IMR-90 (cell line): ENCODE measurements at regions not wholly inside any gene's neighbourhood (a gene's known extent, or its start where the extent isn't known, plus 50 kb on each side); places are given as distances from the start of the nearest gene placed in this dataset.

ENCODE experiments used
- BHLHE40 ChIP-seq: fragments of 150-350 bp; IDR thresholded peaks from 2 replicates; pipeline ENCODE4 v1.6.1; 2016; ENCODE audit warnings: mild to moderate bottlenecking, low read depth, low read length
- CEBPB ChIP-seq: IDR thresholded peaks from 2 replicates; pipeline ENCODE4 v1.6.1; 2012; ENCODE audit warnings: low read depth, low read length, improper control_type of control experiment
- ELK1 ChIP-seq: fragments of 150-350 bp; IDR thresholded peaks from 2 replicates; pipeline ENCODE4 v1.6.1; 2016; ENCODE audit warnings: low read depth, mild to moderate bottlenecking, low read length, moderate library complexity, borderline replicate concordance
- MXI1 ChIP-seq: IDR thresholded peaks from 2 replicates; pipeline ENCODE4 v1.6.1; 2012; ENCODE audit warnings: low read depth, mild to moderate bottlenecking, low read length, moderate library complexity, borderline replicate concordance
- NFE2L2 ChIP-seq: fragments of 150-350 bp; IDR thresholded peaks from 2 replicates; pipeline ENCODE4 v1.6.1; 2016; ENCODE audit warnings: low read depth, mild to moderate bottlenecking, low read length
- POLR2A ChIP-seq: IDR thresholded peaks from 2 replicates; pipeline ENCODE4 v1.6.1; 2012; ENCODE audit warnings: mild to moderate bottlenecking, low read depth, low read length
- USF2 ChIP-seq: fragments of 150-350 bp; IDR thresholded peaks from 2 replicates; pipeline ENCODE4 v1.6.1; 2017; ENCODE audit warnings: mild to moderate bottlenecking, antibody characterized with exemption, low read length, low read depth
- TF ChIP-seq, protein P1 (sequence below): conservative IDR thresholded peaks from 2 replicates; pipeline ENCODE4 v1.5.1; 2012; ENCODE audit warnings: mild to moderate bottlenecking, low read depth, low read length, improper control_type of control experiment

- TF ChIP-seq, protein P1, sequence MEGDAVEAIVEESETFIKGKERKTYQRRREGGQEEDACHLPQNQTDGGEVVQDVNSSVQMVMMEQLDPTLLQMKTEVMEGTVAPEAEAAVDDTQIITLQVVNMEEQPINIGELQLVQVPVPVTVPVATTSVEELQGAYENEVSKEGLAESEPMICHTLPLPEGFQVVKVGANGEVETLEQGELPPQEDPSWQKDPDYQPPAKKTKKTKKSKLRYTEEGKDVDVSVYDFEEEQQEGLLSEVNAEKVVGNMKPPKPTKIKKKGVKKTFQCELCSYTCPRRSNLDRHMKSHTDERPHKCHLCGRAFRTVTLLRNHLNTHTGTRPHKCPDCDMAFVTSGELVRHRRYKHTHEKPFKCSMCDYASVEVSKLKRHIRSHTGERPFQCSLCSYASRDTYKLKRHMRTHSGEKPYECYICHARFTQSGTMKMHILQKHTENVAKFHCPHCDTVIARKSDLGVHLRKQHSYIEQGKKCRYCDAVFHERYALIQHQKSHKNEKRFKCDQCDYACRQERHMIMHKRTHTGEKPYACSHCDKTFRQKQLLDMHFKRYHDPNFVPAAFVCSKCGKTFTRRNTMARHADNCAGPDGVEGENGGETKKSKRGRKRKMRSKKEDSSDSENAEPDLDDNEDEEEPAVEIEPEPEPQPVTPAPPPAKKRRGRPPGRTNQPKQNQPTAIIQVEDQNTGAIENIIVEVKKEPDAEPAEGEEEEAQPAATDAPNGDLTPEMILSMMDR: no peak
- TF ChIP-seq POLR2A: no peak
- TF ChIP-seq USF2: peak; percentile 30; the same call in 1 of the 2 replicates
- no peak for TF ChIP-seq CEBPB
- no peak for TF ChIP-seq MXI1
- TF ChIP-seq ELK1: no peak
- no peak for TF ChIP-seq NFE2L2
- no peak for TF ChIP-seq BHLHE40
These were observed 413.1 kb downstream of the PTPRU start for GRCh38 chr1:29649189-29650040.
